ENCODE measurements at regions not wholly inside any gene's neighbourhood (a gene's known extent, or its start where the extent isn't known, plus 50 kb on each side); places are given as distances from the start of the nearest gene placed in this dataset.

DNA sequence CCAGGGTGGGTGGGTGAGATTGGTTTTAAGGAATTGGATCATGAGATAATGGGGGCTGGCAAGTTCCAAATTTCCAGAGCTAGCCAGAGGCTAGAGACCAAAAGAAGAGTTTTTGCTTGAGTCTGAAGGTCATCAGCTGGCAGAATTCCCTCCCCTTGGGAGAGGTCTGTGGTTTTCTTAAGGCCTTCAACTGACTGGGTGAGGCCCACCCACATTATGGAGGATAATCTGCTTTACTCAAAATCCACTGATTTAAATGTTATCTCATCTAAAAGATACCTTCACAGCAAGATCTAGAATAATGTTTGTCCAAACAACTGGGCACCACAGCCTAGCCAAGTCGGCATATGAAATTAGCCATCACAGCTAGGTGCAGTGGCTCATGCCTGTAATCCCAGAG lies 156.4 kb downstream of the URB2 start:
- TF ChIP-seq, protein P1, sequence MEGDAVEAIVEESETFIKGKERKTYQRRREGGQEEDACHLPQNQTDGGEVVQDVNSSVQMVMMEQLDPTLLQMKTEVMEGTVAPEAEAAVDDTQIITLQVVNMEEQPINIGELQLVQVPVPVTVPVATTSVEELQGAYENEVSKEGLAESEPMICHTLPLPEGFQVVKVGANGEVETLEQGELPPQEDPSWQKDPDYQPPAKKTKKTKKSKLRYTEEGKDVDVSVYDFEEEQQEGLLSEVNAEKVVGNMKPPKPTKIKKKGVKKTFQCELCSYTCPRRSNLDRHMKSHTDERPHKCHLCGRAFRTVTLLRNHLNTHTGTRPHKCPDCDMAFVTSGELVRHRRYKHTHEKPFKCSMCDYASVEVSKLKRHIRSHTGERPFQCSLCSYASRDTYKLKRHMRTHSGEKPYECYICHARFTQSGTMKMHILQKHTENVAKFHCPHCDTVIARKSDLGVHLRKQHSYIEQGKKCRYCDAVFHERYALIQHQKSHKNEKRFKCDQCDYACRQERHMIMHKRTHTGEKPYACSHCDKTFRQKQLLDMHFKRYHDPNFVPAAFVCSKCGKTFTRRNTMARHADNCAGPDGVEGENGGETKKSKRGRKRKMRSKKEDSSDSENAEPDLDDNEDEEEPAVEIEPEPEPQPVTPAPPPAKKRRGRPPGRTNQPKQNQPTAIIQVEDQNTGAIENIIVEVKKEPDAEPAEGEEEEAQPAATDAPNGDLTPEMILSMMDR (IDR thresholded peaks at IDR 0.05 in 4 of 5, conservative IDR thresholded peaks at IDR 0.05 in 1 of 5) = no peak
- TF ChIP-seq POLR2A (IDR thresholded peaks at IDR 0.05) = no peak
